T-helper 17 cell (primary cell): ENCODE measurements at regions not wholly inside any gene's neighbourhood (a gene's known extent, or its start where the extent isn't known, plus 50 kb on each side); places are given as distances from the start of the nearest gene placed in this dataset.

Experiments used
- ATAC-seq: fragments of 150-1000 bp; cut with Tn5 transposase; 2 replicates; pipeline ENCODE4 v1.10.0; 2021; ENCODE audit warnings: mild to moderate bottlenecking, moderate library complexity
- DNase-seq, 3 donors: peaks; one replicate each; pipeline versions ENCODE4 v3.0.0 to v3.0.0-alpha.2; 2020 to 2021
- H3K9me3 ChIP-seq: one replicate; pipeline ENCODE4 v1.7.0; 2013; ENCODE audit warnings: low read length, mild to moderate bottlenecking; ENCODE audit not compliant: control insufficient read depth, poor library complexity, severe bottlenecking
- H3K27ac Mint-ChIP-seq: one replicate; pipeline ENCODE4 v1.8.0; 2022; ENCODE audit warnings: mild to moderate bottlenecking, moderate library complexity, mixed read lengths
- H3K27me3 Mint-ChIP-seq: one replicate; pipeline ENCODE4 v1.8.0; 2022; ENCODE audit warnings: mixed read lengths
- H3K36me3 Mint-ChIP-seq: one replicate; pipeline ENCODE4 v1.8.0; 2022; ENCODE audit warnings: low read depth, mixed read lengths
- H3K4me1 Mint-ChIP-seq: one replicate; pipeline ENCODE4 v1.8.0; 2022; ENCODE audit warnings: mild to moderate bottlenecking, mixed read lengths
- H3K4me3 Mint-ChIP-seq: one replicate; pipeline ENCODE4 v1.8.0; 2022; ENCODE audit warnings: mild to moderate bottlenecking, moderate library complexity, mixed read lengths

DNA sequence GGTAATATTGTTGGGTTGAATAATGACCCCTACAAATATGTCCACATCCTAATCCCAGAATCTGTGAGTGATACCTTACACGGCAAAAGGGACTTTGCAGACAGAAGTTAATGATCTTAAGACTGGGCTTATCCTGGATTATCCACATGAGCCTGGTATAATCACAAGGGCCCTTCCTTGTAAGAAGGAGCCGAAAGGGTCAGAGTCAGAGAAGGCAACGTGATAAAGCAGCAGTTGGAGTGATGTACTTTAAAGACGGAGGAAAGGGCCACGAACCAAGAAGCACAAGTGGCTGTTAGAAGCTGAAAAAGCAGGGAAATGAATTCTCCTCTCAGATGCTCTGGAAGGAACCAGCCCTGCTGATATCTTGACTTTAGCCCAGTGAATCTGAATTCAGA, 137.8 kb downstream of the UTP18 start:
- Mint-ChIP-seq H3K36me3 (no peaks in the 10 kb centered on the region), H3K4me1 (peaks cover 2% of the 10 kb centered on the region), H3K27me3 (no peaks in the 10 kb centered on the region), H3K4me3 (no peak overlapping the region), H3K27ac (no peak overlapping the region)
- no peak for ATAC-seq
- DNase-seq, result no peak
- no peaks in the 10 kb centered on the region for H3K9me3 ChIP-seq

DNA sequence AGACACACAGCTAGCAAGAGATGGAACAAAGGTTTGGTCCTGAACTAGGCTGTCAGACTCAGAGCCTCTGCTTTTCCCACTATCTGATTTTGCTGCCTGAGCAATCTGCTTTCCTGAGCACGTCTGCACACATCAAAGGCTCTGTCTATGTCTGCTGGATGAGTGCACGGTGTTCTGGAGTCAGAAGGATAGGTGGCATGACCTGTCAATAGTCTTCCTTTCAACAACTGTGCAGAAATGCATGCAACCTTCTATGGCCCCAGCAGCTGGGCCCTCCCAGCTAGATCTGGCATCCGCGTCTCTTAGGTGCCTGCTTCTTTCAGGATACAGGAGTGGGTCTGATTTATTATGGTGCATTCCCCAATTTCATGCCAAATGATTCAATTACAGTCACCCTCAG, 138.3 kb downstream of the UTP18 start:
- Mint-ChIP-seq H3K27ac (no peak overlapping the region), H3K4me1 (peaks cover 2% of the 10 kb centered on the region), H3K27me3 (no peaks in the 10 kb centered on the region), H3K36me3 (no peaks in the 10 kb centered on the region), H3K4me3 (no peak overlapping the region)
- DNase-seq, result no peak
- ATAC-seq, result no peak
- H3K9me3 ChIP-seq, result no peaks in the 10 kb centered on the region

DNA sequence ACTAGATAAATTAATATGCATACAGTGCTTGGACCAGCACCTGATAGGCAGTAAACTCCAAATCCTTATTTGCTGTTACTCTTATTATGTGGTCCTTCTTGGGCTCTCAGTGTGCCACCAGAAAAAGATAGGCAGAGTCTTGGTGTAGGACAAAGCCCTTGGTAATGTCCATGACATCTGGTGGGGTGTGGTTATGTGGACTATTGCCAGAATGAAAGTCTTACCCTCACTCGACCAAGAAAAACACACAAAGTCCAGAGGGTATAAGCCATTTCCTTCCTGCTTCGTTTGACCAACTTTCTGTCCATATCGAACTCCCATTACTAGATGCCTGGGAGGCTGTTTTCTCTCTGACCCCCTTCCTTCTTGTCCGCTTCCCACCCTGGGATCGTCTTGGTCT, 140.9 kb downstream of the UTP18 start:
- Mint-ChIP-seq H3K4me1 (peaks cover 2% of the 10 kb centered on the region), H3K27ac (no peak overlapping the region), H3K36me3 (no peaks in the 10 kb centered on the region), H3K27me3 (no peaks in the 10 kb centered on the region), H3K4me3 (no peak overlapping the region)
- no peak for DNase-seq
- ATAC-seq, result no peak
- H3K9me3 ChIP-seq, result no peaks in the 10 kb centered on the region

DNA sequence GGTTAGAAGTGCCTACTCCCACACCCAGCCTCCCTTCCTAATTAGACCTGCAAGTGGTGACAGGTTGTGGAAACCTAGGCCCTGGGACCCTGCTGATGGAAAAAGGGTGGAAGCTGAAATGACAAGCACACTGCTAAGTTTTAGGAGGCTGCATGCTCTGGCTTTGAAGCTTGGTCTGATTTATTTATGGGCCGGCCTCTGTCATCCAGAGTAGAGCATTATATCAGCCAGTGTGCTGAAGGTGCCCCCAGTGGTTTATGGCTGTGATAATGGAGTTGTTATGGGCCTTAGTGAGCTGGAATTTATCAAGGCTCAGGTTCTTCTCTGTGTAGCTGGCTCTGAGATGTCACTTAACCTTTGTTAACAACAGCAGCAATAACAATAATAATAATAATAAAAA, 142.6 kb downstream of the UTP18 start:
- ATAC-seq (no peak), DNase-seq (no peak)
- H3K4me3 Mint-ChIP-seq, result no peak overlapping the region
- no peak overlapping the region for H3K27ac Mint-ChIP-seq
- no peaks in the 10 kb centered on the region for H3K27me3 Mint-ChIP-seq
- H3K4me1 Mint-ChIP-seq, result peaks cover 2% of the 10 kb centered on the region
- no peaks in the 10 kb centered on the region for H3K36me3 Mint-ChIP-seq
- no peaks in the 10 kb centered on the region for H3K9me3 ChIP-seq

DNA sequence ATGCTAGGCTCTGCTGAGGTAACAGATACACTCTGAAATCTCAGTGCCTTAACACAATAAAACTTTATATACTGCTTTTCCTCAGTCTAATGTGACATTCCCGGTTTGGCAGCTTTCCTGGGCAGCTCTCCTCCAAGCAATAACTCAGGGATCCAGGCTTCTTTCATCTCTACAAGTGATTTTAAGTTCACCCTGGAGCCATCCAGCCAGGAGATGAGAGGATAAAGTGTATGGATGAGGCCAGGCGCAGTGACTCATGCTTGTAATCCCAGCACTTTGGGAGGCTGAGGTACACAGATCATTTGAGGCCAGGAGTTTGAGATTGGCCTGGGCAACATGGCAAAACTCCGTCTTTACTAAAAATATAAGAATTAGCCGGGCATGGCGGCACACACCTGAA, 147.2 kb downstream of the UTP18 start:
- H3K27me3 Mint-ChIP-seq, result no peaks in the 10 kb centered on the region
- H3K36me3 Mint-ChIP-seq, result peaks cover 4% of the 10 kb centered on the region
- no peak overlapping the region for H3K27ac Mint-ChIP-seq
- H3K4me3 Mint-ChIP-seq, result no peak overlapping the region
- ATAC-seq (no peak), DNase-seq (no peak)
- H3K9me3 ChIP-seq, result no peaks in the 10 kb centered on the region
- H3K4me1 Mint-ChIP-seq, result peaks cover 2% of the 10 kb centered on the region

DNA sequence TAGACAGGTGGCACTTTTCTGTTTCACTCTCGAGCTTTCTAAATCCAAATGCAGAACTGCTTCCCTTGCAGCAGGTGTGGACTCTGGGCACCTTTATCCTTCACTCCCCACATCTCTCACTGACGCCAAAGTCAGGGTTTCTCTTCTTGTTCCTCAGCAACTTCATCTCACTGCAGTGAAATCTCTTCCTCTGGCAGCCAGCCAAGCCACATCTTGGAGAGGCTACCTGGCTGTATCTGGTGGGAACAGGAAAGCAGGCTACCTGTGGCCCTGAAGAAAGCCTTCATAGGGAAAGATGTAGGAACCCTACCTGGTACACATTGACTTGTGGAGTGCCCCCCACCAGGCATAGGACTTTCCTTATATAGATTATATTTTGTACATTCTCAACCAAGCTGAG, 159.1 kb downstream of the UTP18 start:
- peaks cover 4% of the 10 kb centered on the region for H3K36me3 Mint-ChIP-seq
- H3K4me1 Mint-ChIP-seq, result peaks cover 23% of the 10 kb centered on the region
- H3K9me3 ChIP-seq, result no peaks in the 10 kb centered on the region
- H3K27me3 Mint-ChIP-seq, result no peaks in the 10 kb centered on the region
- ATAC-seq, result no peak
- peak overlapping the region; percentile 84 for H3K27ac Mint-ChIP-seq
- H3K4me3 Mint-ChIP-seq, result no peak overlapping the region
- peak in 1 of 3 donors; percentile 9 for DNase-seq

DNA sequence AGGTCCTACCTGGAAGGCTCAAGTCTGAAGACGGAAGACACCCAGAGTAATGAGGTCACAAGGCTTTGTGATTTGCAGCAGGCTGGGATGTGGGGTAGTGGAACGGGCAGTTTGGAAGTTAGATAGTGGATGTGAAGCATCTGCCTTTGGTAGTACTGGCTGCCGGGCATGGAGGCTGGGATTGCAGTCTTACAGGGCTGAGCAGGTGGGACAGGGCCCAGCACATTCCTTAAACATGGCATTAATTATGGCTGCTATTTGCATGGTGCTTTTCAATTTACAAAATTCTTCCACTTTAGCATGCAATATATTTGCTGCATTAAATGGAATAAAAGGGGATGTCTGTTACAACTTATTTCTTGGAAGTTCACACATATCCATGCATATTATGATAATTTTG, 161.2 kb downstream of the UTP18 start:
- Mint-ChIP-seq H3K4me1 (peaks cover 27% of the 10 kb centered on the region), H3K4me3 (no peak overlapping the region), H3K27me3 (no peaks in the 10 kb centered on the region), H3K36me3 (peaks cover 4% of the 10 kb centered on the region), H3K27ac (peak overlapping the region; percentile 34)
- ATAC-seq (no peak), DNase-seq (no peak)
- no peaks in the 10 kb centered on the region for H3K9me3 ChIP-seq

DNA sequence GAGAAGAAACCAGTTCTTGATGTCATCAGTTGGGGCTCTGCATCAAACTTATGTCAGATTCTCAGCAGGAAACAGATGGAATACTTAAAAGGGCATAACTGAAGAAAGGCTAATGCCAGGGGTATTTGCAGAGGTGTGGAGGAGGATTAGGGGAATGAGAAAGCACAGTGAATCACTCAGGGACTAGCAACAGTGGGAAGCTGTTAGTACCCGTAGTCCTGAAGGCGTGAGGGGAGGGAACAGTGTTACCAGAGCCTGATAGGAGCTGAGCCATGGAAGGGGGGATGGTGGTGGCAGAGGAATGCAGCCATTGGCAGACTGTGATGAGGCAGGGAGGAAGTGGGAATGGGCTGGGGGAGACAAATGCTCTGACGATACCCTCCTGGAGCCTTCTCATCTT, 162.3 kb downstream of the UTP18 start:
- no peak for ATAC-seq
- no peaks in the 10 kb centered on the region for H3K9me3 ChIP-seq
- Mint-ChIP-seq H3K4me1 (peaks cover 36% of the 10 kb centered on the region), H3K27ac (peak overlapping the region; percentile 34), H3K27me3 (no peaks in the 10 kb centered on the region), H3K36me3 (peaks cover 6% of the 10 kb centered on the region), H3K4me3 (no peak overlapping the region)
- no peak for DNase-seq

DNA sequence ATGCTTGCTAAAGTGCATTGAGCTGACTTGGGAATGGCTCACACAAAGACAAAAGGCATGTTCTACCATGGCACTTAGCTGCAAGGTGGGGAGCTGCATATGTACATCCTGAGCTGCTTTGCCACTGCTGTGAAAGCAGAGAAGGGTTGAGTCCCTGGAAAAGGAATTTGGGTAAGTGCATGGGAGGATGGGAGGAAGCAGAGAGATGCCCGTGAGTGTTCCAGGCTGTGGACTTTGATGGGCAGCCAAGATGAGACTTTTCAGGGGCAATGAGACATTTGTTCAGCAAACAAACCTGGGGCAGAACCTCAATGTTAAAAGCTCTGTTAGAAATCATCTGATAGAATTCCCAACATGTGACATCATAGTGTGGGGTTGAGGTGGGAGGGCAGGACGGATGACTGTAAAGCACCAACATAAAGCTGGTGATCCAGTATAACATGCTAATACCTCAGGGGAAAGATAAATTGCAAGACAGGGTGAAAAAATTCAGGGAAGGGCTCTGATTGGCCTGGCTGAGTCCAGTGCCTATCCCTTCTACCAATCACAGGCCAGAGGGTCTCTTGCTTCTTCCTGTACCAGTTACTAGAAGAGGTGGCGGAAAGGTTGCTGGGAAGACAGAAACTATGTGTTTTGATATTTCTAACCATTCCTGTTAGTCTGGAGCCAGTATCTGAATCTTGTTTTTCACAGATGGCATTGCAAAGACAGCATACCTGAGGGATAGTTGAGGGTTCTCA, 163.2 kb downstream of the UTP18 start:
- no peak overlapping the region for H3K4me3 Mint-ChIP-seq
- peak overlapping the region; percentile 47 for H3K27ac Mint-ChIP-seq
- ATAC-seq (no peak), DNase-seq (no peak)
- H3K27me3 Mint-ChIP-seq, result no peaks in the 10 kb centered on the region
- peaks cover 6% of the 10 kb centered on the region for H3K36me3 Mint-ChIP-seq
- H3K9me3 ChIP-seq, result no peaks in the 10 kb centered on the region
- H3K4me1 Mint-ChIP-seq, result peaks cover 38% of the 10 kb centered on the region

DNA sequence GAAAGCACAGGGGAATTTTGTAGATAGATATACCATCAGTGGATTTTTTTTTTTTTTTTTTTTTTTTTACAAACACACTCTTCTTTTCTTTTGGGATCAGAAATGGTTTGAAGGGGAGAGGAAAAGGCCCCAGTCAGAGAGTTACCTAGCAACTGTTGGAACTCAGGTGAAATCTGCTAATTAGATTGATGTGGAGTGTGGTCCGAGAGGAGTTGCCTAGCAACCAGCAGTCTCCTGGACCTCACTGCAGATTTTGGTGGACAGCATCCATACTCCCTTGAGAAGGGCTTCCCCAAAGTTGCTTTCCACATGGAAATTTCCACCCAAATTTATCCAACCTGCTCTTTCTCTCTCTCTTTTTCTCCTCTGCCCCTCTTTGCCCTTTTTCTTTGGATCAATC, 165.4 kb downstream of the UTP18 start:
- H3K27me3 Mint-ChIP-seq, result no peaks in the 10 kb centered on the region
- ATAC-seq (no peak), DNase-seq (no peak)
- peaks cover 50% of the 10 kb centered on the region for H3K4me1 Mint-ChIP-seq
- H3K36me3 Mint-ChIP-seq, result peaks cover 6% of the 10 kb centered on the region
- H3K9me3 ChIP-seq, result no peaks in the 10 kb centered on the region
- peak overlapping the region; percentile 100 for H3K27ac Mint-ChIP-seq
- no peak overlapping the region for H3K4me3 Mint-ChIP-seq

DNA sequence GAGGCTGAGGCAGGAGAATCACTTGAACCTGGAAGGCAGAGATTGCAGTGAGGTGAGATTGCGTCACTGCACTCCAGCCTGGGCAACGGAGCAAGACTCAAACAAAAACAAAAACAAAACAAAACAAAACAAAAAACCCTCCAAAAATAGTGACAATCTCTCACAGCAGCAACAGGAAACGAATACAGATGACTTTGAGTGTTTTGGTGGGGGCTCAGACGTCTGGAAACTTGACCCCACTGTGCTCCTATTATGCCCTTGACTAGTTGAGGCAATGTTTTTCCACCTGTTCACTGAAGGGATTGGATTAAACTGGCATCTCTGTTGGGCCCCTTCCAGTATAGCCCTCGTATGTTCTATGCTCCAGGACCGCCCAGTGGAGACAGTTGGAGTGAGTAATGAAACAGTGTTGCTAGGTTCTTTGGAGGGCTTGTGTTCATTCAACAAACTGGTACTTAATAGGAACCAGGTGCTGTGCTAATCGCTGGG, 167.0 kb downstream of the UTP18 start:
- Mint-ChIP-seq H3K4me1 (peaks cover 53% of the 10 kb centered on the region), H3K27ac (peak overlapping the region; percentile 100), H3K27me3 (no peaks in the 10 kb centered on the region), H3K36me3 (peaks cover 6% of the 10 kb centered on the region), H3K4me3 (peak overlapping the region; percentile 87)
- H3K9me3 ChIP-seq, result no peaks in the 10 kb centered on the region
- DNase-seq (peak in 2 of 3 donors; percentile 24 to 54), ATAC-seq (peak; percentile 56)

DNA sequence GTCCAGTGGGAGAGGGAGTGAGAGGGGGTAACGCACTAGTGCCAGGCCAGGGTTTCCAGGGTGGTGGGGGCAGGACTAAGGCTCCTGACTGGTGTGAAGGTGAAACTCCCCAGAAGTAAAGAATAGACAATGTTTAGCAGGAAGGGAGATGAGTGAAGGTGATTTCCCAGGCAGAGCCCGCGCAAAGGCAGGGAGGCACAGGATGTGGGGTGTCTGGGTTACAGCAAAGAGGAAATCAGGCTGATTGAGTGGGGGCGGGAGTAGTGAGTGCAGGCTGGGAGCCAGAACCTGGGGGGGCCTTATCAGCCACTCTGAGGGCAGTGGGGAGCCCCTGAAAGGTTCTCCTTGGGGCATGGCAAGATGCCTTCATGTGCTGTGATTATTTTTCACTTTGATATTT, 167.5 kb downstream of the UTP18 start:
- peak; percentile 88 for ATAC-seq
- H3K4me1 Mint-ChIP-seq, result peaks cover 48% of the 10 kb centered on the region

DNA sequence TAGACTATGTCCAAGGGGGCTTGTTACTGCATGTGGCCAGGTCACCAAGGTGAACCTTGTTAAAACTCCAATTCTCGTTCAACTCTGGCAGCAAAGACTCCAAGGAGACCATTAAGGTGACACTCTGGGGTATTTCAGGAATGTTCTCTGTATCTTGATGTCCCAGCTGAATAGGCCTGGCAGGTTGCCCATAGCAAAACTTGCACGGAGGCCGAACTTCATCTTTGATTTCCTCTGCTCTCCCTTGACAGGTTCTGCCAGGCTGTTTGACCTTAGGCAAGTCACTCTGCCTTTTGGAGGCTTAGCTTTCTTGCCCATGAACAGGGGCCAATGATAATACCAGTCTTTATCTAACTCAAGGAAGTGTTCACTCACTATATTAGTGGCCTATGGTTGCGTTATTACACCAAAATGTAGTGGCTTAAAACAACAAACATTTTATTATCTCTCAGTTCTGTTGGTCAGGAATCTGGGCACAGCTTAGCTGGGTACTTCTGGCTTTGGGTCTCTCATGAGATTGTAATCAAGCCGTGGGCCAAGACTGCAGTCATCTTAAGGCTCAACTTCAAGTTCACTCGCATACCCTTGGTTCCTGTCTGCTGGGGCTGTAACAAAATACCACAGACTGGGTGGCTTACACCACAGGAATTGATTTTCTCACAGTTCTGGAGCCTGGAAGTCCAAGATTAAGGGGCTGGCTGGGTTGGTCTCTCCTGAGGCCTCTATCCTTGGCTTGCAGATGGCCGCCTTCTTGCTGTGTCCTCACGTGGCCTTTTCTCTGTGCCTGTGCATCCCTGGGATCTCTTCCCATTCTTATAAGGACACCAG, 168.5 kb downstream of the UTP18 start:
- Mint-ChIP-seq H3K36me3 (peaks cover 3% of the 10 kb centered on the region), H3K4me3 (no peak overlapping the region), H3K27me3 (no peaks in the 10 kb centered on the region), H3K4me1 (peaks cover 52% of the 10 kb centered on the region), H3K27ac (peak overlapping the region; percentile 100)
- DNase-seq (no peak), ATAC-seq (no peak)
- no peaks in the 10 kb centered on the region for H3K9me3 ChIP-seq

More for the DNA sequence above, 167.5 kb downstream of the UTP18 start:
- peak overlapping the region; percentile 87 for H3K4me3 Mint-ChIP-seq
- peaks cover 3% of the 10 kb centered on the region for H3K36me3 Mint-ChIP-seq
- peak overlapping the region; percentile 100 for H3K27ac Mint-ChIP-seq
- H3K27me3 Mint-ChIP-seq, result no peaks in the 10 kb centered on the region
- no peaks in the 10 kb centered on the region for H3K9me3 ChIP-seq
- peak; percentile 65 to 85 (median 70) for DNase-seq
